ENCODE measurements at regions not wholly inside any gene's neighbourhood (a gene's known extent, or its start where the extent isn't known, plus 50 kb on each side); places are given as distances from the start of the nearest gene placed in this dataset.

DNA sequence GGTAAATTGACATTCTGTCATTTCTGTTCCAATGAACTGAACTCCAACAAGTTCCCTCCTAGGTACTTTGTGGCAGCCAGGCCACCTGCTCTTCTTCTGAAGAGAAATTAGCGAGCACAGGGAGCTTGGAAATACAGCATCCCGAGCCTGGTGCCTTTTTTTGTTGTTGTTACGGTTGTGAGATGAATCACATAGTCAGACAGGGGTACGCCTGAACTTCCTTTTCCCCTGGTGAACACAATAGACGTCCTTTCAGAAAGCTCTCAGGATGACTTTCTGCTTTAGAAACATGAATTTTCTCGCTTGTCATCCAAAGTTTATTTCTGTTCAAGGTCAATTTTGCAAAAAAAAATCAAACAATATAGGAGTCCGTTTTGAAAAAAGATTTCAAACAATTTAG, 53.9 kb upstream of the XYLT1 start:
- TF ChIP-seq POLR2A (IDR thresholded peaks at IDR 0.05): no peak
- TF ChIP-seq, protein P1, sequence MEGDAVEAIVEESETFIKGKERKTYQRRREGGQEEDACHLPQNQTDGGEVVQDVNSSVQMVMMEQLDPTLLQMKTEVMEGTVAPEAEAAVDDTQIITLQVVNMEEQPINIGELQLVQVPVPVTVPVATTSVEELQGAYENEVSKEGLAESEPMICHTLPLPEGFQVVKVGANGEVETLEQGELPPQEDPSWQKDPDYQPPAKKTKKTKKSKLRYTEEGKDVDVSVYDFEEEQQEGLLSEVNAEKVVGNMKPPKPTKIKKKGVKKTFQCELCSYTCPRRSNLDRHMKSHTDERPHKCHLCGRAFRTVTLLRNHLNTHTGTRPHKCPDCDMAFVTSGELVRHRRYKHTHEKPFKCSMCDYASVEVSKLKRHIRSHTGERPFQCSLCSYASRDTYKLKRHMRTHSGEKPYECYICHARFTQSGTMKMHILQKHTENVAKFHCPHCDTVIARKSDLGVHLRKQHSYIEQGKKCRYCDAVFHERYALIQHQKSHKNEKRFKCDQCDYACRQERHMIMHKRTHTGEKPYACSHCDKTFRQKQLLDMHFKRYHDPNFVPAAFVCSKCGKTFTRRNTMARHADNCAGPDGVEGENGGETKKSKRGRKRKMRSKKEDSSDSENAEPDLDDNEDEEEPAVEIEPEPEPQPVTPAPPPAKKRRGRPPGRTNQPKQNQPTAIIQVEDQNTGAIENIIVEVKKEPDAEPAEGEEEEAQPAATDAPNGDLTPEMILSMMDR (IDR thresholded peaks at IDR 0.05): no peak

Measured in breast epithelium (tissue), 3 donors.